IMR-90 (cell line): ENCODE measurements at regions not wholly inside any gene's neighbourhood (a gene's known extent, or its start where the extent isn't known, plus 50 kb on each side); places are given as distances from the start of the nearest gene placed in this dataset.

Source experiments
- CEBPB ChIP-seq: IDR thresholded peaks from 2 replicates; pipeline ENCODE4 v1.6.1; 2012; ENCODE audit warnings: low read depth, low read length, improper control_type of control experiment
- FOS ChIP-seq: fragments of 150-350 bp; IDR thresholded peaks from 2 replicates; pipeline ENCODE4 v1.6.1; 2016; ENCODE audit warnings: low read depth, low read length
- MXI1 ChIP-seq: IDR thresholded peaks from 2 replicates; pipeline ENCODE4 v1.6.1; 2012; ENCODE audit warnings: low read depth, mild to moderate bottlenecking, low read length, moderate library complexity, borderline replicate concordance
- POLR2A ChIP-seq: IDR thresholded peaks from 2 replicates; pipeline ENCODE4 v1.6.1; 2012; ENCODE audit warnings: mild to moderate bottlenecking, low read depth, low read length
- RAD21 ChIP-seq: IDR thresholded peaks from 2 replicates; pipeline ENCODE4 v1.6.1; 2012; ENCODE audit warnings: low read length, improper control_type of control experiment
- RFX5 ChIP-seq: IDR thresholded peaks from 2 replicates; pipeline ENCODE4 v1.8.0; 2012; ENCODE audit warnings: low read depth, mild to moderate bottlenecking, low read length, moderate library complexity
- SMC3 ChIP-seq: fragments of 150-350 bp; IDR thresholded peaks from 2 replicates; pipeline ENCODE4 v1.6.1; 2016; ENCODE audit warnings: low read depth, mild to moderate bottlenecking, antibody characterized with exemption, low read length, moderate library complexity
- USF2 ChIP-seq: fragments of 150-350 bp; IDR thresholded peaks from 2 replicates; pipeline ENCODE4 v1.6.1; 2017; ENCODE audit warnings: mild to moderate bottlenecking, antibody characterized with exemption, low read length, low read depth
- TF ChIP-seq, protein P1 (sequence below): conservative IDR thresholded peaks from 2 replicates; pipeline ENCODE4 v1.5.1; 2012; ENCODE audit warnings: mild to moderate bottlenecking, low read depth, low read length, improper control_type of control experiment

DNA sequence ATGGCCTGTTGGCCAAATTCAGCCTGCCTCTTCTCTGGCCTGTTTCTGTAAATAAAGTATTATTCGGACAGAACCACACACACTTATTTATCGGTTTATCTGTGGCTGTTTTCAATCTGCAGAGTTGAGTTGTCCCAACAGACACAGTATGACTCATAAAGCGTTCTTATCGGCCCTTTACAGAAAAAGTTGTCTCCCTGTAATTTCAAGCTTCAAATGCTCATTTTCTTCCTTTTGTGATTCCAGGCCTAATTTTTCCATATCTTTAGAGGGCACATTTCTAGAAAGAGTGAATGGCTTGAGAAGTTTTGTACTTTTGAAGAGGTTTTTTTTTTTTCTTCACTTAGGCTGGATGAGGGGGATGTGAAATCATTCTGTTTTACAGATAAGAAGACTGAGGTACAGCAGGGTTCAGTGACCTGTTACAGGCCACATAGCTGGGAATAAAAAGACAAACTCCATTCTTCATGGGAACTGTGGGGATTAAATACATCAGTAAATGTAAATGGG is 440.9 kb downstream of the TSHZ3 start:
- TF ChIP-seq MXI1 (no peak), CEBPB (no peak), SMC3 (no peak), RAD21 (no peak), POLR2A (no peak), FOS (no peak), USF2 (no peak), RFX5 (no peak)
- TF ChIP-seq, protein P1, sequence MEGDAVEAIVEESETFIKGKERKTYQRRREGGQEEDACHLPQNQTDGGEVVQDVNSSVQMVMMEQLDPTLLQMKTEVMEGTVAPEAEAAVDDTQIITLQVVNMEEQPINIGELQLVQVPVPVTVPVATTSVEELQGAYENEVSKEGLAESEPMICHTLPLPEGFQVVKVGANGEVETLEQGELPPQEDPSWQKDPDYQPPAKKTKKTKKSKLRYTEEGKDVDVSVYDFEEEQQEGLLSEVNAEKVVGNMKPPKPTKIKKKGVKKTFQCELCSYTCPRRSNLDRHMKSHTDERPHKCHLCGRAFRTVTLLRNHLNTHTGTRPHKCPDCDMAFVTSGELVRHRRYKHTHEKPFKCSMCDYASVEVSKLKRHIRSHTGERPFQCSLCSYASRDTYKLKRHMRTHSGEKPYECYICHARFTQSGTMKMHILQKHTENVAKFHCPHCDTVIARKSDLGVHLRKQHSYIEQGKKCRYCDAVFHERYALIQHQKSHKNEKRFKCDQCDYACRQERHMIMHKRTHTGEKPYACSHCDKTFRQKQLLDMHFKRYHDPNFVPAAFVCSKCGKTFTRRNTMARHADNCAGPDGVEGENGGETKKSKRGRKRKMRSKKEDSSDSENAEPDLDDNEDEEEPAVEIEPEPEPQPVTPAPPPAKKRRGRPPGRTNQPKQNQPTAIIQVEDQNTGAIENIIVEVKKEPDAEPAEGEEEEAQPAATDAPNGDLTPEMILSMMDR: no peak
